Right ventricle myocardium superior (tissue), 1 donor: ENCODE measurements at regions not wholly inside any gene's neighbourhood (a gene's known extent, or its start where the extent isn't known, plus 50 kb on each side); places are given as distances from the start of the nearest gene placed in this dataset.

Experiments
- ATAC-seq: fragments of 200-7000 bp; cut with Tn5 transposase; one replicate; pipeline ENCODE4 v1.9.1; 2020; ENCODE audit warnings: mild to moderate bottlenecking; ENCODE audit not compliant: poor library complexity
- DNase-seq: peaks from one replicate; pipeline ENCODE4 v3.0.0-alpha.2; 2020
- intact Hi-C: fragments of 100-400 bp; cut with DNase I; formaldehyde crosslinking; loops from one replicate; pipeline ENCODE4 v1.11.2; 2022
- donor health status: DM: no; HTN: yes; CAD: no; lungs with severe emphysema.

DNA sequence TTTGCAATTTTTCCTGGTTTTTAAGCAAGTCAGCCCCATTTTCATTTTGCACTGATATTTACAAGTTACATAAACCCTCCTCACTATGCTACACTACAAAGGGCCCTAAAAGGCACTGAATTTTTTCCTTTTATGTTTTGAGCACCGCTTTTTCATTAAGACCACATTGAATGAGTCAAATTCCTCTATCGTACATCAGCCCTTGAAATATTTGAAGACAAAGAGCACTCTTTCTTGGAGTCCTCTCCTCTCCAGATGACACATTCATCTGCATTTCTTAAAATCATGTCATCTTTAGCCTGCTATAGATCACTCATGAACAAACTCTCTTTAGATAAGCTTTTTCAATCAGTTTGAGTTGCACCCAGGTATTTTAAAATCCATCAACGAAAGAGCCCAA, 306.6 kb upstream of the SOX11 start:
- DNase-seq = no peak
- ATAC-seq = no peak
- intact Hi-C loops = no loop called here

DNA sequence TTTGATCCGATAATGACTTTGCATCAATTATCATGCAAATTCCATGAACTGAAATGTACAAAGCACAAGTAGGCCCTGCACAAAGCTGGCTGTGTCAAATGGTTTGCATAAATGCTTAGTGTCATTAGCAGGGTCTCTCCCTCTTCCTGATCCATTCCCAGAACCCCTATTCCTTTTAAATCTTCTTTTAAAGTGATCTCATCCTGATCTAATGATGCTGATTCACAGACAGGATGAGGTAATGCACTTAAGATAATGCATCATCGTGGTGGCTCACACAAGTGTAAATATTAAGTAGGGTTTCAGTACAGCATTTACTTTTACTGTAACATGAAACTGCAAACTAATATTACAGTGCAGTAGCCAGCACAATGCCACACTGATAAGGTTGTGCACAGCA, 304.8 kb upstream of the SOX11 start:
- no peak for ATAC-seq
- intact Hi-C loops = no loop called here
- no peak for DNase-seq

DNA sequence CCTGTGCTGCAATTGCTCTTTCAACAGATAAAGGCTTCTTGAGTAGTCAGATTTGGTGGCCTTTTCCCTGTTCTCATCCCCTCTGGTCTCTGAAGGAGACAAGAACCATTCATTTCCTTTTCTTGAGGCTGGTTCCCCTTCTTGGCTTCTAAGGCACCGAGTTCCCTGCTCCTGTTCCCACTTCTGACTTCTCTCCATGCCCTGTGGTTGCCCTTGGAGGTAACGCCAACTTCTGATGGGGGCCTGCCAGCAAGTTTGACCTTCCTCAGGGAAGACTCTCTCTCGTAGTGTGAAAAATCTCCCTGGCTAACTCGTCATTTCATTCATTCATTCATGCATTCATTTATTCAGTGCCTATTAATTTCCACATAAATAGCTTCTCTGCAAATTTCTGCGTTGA, 302.4 kb upstream of the SOX11 start:
- intact Hi-C loops = no loop called here
- DNase-seq = peak; percentile 61
- peak; percentile 82 for ATAC-seq

DNA sequence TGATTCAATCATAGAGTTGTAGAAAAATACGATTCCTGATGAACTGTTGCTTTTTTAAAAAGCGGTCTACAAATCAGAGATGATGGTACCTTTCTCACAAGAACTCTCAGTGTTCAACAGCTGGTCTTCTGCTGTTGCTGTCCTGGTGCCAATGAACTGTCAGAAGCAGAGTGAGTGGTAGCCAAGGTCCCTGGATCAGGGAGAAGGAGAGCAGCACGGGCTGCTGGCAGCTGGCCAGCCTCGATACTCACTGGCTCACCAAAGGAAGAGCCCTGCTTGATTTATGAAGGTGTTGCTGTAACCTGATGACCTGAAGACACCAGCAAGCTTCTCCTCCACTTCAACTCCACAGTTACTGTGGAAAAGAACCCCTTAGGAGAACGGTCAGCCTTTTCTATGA, 300.8 kb upstream of the SOX11 start:
- ATAC-seq (peak; percentile 86), DNase-seq (peak; percentile 79)
- intact Hi-C loops = no loop called here

DNA sequence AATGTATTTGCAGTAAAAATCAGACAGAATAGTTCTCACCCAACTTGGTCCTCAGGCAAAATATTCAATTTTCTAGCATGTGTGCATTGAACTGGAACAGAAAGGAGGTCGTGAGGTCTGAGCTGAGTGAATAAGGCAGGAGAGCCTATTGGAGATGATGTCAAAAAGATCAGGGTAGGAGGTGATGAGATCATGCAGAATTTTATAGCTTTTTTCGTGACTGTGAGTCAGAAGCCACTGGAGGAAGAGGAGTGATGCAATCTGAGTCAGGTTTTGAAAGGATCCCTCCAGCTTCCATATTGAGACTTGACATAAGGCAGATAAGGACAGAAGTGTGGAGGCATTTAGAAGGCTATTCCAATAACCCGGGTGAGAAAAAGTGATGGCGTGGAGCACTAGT, 299.5 kb upstream of the SOX11 start:
- ATAC-seq (no peak), DNase-seq (no peak)
- intact Hi-C loops = no loop called here

DNA sequence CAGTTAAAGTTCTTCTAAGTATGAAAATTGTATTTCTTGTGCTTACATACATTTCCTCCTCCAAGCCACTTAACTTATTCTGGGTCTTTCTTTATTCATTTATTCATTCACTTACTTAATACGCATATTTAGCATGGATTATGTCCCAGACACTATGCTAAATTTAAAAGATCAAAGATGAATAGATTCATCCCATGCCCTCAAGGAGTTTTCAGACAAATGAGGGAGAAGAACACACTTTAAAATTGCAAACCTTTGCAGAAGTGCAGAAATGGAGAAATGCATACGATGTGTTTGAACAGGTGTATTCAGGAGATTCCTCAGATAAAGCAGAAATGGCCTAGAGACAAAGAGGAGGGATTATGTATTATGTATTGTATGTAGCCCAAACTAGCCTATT, 298.7 kb upstream of the SOX11 start:
- intact Hi-C loops = no loop called here
- ATAC-seq = no peak

DNA sequence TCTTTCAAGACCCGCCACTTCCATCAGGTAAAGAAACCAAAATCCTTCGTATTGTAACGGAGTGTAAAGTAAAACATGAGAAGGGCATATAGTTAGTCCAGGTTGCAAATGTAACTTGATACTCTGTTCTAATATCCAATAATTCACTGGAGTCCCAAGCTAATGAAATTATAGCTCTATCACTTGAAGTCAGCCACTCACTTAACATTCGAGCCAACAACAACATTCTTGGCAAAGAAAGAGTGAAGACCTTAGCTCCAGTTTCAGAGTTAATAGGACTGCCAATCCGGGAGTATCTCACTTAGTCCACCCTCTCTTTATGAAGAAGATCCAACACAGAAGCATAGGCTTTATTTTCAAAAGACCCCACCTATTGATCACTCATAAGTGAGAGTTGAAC, 298.0 kb upstream of the SOX11 start:
- DNase-seq (no peak), ATAC-seq (no peak)
- intact Hi-C loops = no loop called here

More for the DNA sequence above, 298.7 kb upstream of the SOX11 start:
- DNase-seq = no peak

DNA sequence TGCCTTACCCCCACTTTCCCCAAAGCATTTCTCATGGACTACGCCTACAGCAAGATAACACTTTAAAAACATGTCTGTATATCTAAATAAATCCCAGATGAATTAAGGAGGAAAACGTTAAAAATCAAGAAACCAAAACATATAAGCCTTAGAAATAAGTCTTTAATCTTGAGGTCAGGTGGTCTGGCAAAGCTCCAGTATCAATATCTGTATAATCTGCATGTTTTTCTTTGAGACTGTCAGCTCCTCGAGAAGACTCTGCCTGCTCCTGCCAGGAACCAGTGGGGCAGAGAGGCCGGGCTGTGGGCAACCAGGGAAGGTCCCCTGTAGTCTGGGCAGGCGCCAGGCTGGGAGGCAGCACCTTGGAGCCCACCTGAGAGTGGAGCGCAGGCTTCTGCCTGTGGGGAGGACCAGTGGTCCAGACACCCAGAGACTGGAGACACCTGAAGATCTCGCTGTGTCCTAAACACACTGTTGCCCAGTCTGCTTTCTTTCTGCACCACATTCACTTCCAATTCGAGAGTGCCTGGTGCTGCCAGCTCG, 291.0 kb upstream of the SOX11 start:
- ATAC-seq (no peak), DNase-seq (no peak)
- intact Hi-C loops = no loop called here

DNA sequence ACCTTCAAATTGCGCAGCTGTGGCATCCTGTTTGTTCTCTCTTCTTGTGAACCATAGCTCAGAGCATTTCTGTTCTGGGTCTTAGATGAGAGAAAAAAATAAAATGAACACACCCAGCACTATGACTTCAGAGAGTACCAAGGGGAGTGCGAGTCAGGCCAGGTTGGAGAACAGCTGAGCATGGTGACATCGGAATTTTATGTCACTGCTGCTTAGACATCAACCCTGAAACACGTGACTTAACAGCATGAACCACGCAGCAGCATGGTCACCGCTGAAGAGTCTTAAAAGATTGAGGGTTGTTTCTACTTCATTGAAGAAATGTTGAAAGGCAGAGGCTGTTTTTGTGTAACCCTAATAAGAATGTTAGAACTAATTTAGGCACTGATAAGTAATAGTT, 288.8 kb upstream of the SOX11 start:
- intact Hi-C loops = no loop called here
- DNase-seq (no peak), ATAC-seq (no peak)

DNA sequence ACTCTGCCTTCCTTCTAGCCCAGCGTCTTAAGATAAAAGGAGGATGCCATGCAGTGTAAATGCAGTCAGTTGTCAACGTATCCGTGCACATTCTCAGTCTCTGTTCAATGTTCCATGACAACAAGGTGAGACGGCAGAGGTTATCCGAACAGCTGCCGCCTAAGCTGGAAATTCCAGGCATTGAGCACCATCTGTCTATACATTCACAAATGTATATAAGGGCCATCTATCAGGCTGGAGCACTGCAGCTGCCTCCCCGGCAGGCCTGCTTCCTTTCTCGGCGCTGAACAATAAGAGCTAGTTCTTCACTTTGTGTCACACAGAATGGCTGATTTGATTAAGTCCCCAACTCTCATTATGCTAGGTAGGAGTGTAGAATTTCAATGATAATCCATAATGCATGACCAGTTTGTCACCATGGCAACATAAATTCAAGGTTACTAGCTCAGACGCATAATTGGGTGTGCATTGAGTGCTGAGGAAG, 282.2 kb upstream of the SOX11 start:
- no peak for DNase-seq
- intact Hi-C loops = no loop called here
- ATAC-seq = no peak

DNA sequence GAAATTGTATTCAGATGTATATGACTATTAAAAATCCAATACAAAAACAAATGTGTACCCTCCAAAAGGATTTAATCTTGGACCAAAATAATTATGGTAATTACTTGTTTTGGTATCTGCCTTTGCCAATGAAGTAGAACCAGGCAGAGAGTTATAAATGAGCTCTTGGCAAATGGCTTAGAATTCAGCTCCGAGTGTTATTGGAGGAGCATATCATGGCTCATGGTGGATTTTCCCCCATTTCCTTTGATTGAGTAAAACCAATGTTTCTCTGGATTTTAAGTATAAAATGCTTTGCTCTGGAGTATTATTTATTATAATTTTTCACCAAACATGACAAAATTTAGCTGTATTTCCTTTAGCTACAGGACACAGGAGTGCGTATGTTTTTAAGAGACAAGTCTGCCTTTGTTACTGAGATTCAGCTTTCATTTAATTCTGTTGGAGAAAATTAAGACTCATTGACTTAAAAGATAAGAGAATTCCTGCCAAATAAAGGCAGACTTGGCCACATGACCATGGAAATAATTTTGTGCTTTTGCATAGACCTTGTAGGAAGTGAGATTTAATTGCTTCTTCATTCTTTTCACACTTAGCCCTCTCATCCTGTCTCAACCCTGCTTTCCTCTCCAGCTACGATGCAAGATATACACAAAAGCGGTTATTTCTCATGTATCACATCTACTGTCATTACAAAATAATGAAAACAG, 281.0 kb upstream of the SOX11 start:
- intact Hi-C loops = no loop called here
- DNase-seq = no peak
- no peak for ATAC-seq

DNA sequence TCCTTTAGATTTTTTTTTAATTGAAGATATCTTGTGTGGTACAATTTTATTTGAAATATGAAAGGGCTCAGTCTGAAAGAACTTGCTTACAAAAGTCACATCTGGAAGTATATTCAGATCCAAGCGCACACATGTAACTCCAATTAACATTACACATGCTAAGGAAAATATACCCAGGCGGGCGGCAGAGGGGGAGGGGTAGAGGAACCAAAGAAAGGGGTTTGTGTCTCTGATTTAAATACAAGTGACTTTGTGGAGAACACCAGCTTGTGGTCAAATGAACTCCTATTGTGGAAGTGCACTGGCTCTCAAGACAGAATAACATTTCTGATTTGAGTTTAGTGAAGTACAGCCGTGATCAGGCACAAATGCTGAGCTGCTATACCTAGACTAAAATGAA, 280.2 kb upstream of the SOX11 start:
- intact Hi-C loops = no loop called here
- ATAC-seq (no peak), DNase-seq (no peak)

DNA sequence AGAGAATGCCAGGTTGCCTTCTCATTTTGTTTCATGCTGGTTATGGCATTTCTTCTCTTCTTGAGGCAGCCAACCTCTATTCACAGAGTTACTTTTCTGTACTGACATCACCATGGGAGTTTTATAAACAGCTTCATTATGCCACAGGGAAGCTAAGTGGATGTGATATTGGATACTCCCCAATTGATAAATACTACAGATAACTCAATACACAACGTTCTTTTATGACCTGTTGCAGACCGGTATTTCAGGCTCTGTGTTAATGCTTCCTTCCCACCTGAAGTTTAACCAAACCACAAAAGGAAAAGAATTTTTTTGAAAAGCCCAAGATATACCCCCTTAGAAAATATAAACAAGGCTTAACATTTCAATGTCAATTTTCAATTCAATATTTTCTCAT, 258.3 kb upstream of the SOX11 start:
- DNase-seq (no peak), ATAC-seq (no peak)
- intact Hi-C loops = no loop called here

DNA sequence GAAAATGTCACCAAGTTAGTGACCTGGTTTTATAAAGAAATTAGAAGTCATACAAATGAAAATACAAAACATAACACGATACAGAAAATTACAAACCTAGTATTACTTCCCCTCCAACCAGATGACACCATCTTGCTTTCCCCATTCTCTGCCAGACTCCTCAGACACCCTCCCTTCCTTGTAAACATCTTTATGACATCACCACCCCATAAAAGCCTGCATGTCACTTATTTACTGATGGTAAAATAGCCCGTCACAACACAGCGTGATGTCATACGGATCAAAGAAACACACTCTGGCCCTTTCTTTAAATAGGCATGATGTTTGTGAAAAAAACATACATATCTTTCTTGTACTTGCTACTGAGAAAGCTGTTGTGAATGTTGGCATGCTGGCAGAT, 254.8 kb upstream of the SOX11 start:
- intact Hi-C loops = no loop called here
- ATAC-seq = no peak
- DNase-seq = no peak

DNA sequence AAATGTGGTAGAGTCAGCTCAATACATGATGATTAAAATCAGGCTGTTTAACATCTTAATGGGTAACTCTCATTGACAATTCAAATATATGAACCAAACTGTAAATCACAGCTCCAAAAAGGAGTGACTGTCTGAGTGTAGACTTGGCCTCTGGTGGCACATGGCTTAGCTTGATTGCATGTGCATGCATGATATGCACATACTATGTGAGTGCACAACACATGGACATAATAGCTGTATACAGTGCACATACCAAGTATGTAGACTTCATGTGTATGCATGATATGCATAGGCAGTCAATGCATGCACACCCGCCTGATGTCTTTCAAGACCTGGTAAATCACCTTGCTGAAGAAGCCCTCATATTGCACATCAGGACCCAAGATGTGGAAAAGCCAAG, 252.0 kb upstream of the SOX11 start:
- intact Hi-C loops = no loop called here
- no peak for DNase-seq
- no peak for ATAC-seq

DNA sequence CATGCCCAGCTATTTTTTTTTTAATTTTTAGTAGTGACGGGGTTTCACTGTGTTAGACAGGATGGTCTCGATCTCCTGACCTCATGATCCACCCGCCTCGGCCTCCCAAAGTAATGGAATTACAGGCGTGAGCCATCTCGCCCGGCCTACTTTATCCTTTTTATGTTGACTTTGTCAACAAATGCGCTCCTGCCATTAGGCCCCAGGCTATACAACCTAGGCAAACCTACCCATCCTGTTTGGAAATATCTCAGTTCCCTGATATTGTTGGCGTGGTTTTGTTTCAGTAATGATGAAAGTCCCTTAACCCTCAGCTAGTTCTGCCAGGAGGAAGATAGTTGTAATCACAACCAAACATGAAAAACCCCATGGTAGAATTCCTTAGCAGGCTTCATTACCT, 249.4 kb upstream of the SOX11 start:
- ATAC-seq (no peak), DNase-seq (no peak)
- intact Hi-C loops = no loop called here

DNA sequence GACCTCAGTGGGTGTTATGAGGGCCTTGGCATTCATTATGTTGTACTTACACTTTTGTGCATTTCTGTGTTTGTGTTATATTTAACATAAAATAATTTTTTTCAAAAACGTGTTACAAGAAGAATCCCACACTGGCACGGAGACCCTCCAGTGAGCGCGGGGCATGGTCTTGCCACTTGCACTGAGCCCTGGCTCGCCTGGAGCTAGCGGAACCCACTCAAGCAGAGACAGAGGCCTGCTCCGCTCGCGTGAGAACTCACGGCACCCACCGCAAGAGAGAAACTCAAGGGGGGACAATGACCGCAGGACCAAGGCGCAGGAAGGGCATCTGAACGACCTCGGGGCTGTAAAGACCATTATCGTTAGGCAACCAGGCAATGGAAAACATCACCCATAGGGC, 248.0 kb upstream of the SOX11 start:
- ATAC-seq (no peak), DNase-seq (no peak)
- intact Hi-C loops = no loop called here

DNA sequence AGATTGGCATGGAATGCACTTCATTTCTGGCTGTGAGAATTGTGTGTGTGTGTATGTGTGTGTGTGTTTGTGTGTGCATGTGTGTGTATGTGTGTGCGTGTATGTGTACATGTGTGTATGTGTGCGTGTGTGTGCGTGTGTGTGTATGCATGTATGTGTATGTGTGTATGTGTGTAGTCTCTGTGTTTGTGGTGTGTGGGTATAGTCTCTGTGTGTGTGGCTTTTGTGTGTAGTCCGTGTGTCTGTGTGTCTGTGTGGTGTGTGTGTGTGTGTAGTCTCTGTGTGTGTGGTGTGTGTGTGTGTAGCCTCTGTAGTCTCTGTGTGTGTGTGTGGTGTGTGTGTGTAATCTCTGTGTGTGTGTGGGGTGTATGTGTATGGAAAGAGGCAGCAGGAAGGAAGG, 247.3 kb upstream of the SOX11 start:
- ATAC-seq (no peak), DNase-seq (no peak)
- intact Hi-C loops = no loop called here

DNA sequence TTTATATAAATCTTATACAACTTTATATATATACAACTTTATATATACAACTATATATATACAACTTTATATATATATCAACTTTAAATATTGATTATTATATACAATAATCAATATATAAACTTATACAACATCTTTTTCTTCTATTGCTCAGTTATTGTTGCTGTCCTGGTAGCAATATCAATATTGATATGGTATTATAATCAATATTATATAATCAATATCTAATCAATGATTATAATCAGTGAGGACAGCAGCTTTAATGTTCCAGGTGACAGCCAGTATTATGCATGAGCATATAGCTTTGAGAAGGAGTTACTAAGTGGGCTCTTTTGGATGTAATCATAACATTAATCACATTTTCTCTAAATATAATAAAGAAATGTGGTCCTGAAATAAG, 242.3 kb upstream of the SOX11 start:
- no peak for DNase-seq
- intact Hi-C loops = no loop called here
- no peak for ATAC-seq

DNA sequence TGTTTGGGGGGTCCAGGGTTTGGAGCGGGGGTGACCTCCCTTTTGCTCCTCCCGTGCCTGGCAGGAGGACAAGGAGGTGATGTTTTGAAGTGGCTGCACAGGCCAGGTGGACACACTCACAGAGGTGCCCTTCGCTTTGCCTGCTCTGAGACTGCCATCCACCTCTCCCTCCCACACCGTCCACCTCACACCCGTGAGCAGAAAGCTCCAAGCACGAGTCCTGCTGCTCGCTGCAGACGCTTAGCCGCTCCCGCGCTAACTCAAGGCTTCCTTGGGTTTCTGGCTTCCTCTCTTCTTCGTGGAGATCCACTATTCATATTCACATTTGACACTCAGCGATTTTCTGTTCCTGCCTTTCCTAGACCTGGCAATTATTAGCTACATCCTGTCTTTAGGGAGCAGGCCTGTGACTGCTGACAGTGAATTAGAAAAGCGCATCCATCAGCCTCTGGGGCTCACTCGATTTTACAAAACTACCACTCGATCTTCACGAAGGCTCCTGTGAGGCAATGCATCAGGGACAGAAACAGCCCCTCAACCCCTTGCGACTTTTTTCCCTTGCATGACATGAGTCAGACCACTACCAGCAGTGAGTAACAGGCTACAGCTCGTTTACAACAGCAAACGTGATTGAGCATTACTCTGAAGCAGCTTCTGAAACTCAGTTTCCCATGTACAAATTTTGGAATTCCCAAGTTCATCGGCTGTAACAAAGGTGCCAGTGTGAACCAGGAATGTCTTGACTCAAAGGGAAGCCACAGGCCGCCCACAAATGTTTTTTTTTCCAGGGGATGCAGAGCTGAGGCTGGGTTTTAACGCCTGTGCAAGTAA, 238.7 kb upstream of the SOX11 start:
- DNase-seq (no peak), ATAC-seq (no peak)
- intact Hi-C loops = no loop called here
